ENCODE measurements at regions not wholly inside any gene's neighbourhood (a gene's known extent, or its start where the extent isn't known, plus 50 kb on each side); places are given as distances from the start of the nearest gene placed in this dataset.

DNA sequence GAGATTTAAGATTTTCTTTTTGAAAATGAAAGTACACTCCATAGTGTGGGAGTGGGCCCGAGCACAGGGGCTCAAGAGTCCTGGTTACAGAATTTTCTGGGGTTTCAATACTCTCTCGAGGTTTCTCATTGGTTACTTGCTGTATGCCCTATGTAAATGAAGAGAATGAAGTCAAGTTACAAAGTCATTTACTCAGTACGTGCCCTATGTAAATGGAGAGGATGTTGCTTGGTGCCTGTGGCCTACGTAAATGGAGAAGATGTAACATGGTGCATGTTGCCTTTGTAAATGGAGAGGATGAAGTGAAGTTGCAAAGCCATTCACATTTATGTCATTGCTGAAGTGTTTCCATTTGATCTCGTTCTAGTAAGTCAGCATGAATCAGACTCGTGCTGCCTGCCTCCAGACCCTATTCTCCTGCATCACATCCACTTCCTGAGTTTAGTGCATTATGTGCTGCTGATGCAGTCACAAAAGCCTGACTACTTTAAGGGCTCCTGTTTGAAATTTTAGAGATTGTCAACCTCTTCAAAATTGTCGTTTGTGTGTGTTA is 302.0 kb downstream of the ZBBX start:
- no peaks in the 10 kb centered on the region for H3K36me3 ChIP-seq
- no peaks in the 10 kb centered on the region for H3K27me3 ChIP-seq (replicated peaks; ENCODE audit: insufficient read depth)
- TF ChIP-seq, protein P1, sequence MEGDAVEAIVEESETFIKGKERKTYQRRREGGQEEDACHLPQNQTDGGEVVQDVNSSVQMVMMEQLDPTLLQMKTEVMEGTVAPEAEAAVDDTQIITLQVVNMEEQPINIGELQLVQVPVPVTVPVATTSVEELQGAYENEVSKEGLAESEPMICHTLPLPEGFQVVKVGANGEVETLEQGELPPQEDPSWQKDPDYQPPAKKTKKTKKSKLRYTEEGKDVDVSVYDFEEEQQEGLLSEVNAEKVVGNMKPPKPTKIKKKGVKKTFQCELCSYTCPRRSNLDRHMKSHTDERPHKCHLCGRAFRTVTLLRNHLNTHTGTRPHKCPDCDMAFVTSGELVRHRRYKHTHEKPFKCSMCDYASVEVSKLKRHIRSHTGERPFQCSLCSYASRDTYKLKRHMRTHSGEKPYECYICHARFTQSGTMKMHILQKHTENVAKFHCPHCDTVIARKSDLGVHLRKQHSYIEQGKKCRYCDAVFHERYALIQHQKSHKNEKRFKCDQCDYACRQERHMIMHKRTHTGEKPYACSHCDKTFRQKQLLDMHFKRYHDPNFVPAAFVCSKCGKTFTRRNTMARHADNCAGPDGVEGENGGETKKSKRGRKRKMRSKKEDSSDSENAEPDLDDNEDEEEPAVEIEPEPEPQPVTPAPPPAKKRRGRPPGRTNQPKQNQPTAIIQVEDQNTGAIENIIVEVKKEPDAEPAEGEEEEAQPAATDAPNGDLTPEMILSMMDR (IDR thresholded peaks at IDR 0.05): no peak
- TF ChIP-seq POLR2AphosphoS5 (IDR thresholded peaks at IDR 0.05): no peak
- TF ChIP-seq POLR2A (IDR thresholded peaks at IDR 0.05): no peak
- 84% methylated on average over 7 of the region's 7 CpGs for WGBS
- no peak for DNase-seq (ENCODE audit: low spot score)
- H3K4me1 ChIP-seq (replicated peaks): no peaks in the 10 kb centered on the region
- H3K9me3 ChIP-seq: no peaks in the 10 kb centered on the region
- no peak overlapping the region for H3K4me3 ChIP-seq
- intact Hi-C loops (cut with DNase I): no loop called here
- H3K27ac ChIP-seq: no peak overlapping the region

DNA sequence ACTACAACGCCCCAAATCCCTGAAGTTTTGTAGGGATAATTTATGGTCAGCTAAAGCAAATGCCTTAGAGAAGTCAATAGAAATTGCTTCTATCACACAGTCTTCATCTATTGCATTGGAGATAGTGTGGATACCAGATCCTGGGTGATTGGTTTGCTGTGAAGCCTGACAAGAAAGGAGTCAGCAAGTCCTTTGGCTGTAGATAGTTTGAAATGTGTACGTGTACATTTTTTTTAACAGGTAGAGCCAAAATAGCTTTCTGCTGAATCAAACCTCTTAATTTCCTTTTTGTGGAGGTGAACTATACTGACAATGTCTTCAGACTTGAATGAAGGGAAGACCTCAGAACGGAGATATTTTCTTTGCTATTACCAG is 312.3 kb downstream of the ZBBX start:
- H3K9me3 ChIP-seq: no peaks in the 10 kb centered on the region
- TF ChIP-seq, protein P1 (IDR thresholded peaks at IDR 0.05): no peak
- TF ChIP-seq POLR2AphosphoS5 (IDR thresholded peaks at IDR 0.05) (no peak), POLR2A (IDR thresholded peaks at IDR 0.05) (no peak)
- DNase-seq (ENCODE audit: low spot score): no peak
- H3K27me3 ChIP-seq (replicated peaks; ENCODE audit: insufficient read depth): no peaks in the 10 kb centered on the region
- H3K27ac ChIP-seq: no peak overlapping the region
- H3K36me3 ChIP-seq: no peaks in the 10 kb centered on the region
- 28% methylated on average over 3 of the region's 3 CpGs for WGBS
- H3K4me3 ChIP-seq: no peak overlapping the region
- intact Hi-C loops (cut with DNase I): no loop called here
- no peaks in the 10 kb centered on the region for H3K4me1 ChIP-seq (replicated peaks)

DNA sequence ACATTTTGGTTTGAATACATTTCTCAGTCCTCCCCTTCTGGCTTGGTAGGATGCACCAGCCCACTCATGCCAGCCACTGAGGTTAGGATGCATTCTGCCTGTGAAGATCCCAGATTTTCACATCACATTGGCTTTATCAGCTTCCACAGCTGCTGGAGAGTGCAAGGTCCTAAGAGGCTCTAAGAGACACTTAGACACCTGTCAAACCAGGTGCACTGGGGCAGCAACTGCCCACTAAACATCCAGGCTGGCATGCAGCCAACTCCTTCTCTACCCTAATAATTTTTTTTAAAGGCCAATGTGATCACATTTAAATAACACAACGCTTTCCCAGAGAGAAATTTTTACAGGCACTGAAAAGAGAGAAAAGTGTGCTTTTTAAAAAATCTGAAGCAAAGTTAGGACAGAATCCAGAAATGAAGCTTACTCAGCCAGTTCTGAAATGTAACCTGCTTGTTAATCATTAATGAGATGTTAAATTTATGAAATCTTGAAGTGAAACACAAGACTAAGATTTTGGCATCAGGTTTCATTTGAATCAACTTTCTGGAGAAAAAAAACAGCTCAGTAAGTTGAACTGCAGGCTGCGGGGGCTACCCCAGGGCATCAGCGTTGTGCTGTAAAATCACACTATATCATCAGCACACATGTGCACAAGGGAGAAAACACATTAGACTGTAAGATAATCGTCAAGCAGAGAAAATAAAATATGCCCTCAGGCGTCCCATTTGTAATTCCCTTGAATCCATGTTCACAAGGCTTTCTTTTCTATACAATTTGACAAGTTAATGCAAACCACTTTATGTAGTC is 312.9 kb downstream of the ZBBX start:
- DNase-seq (ENCODE audit: low spot score): no peak
- intact Hi-C loops (cut with DNase I): no loop called here
- H3K36me3 ChIP-seq: no peaks in the 10 kb centered on the region
- TF ChIP-seq POLR2AphosphoS5 (IDR thresholded peaks at IDR 0.05): no peak
- no peak for TF ChIP-seq POLR2A (IDR thresholded peaks at IDR 0.05)
- TF ChIP-seq, protein P1 (IDR thresholded peaks at IDR 0.05): no peak
- 14% methylated on average over 5 of the region's 5 CpGs for WGBS
- no peak overlapping the region for H3K4me3 ChIP-seq
- H3K27ac ChIP-seq: no peak overlapping the region
- H3K4me1 ChIP-seq (replicated peaks): no peaks in the 10 kb centered on the region
- H3K27me3 ChIP-seq (replicated peaks; ENCODE audit: insufficient read depth): no peaks in the 10 kb centered on the region
- H3K9me3 ChIP-seq: no peaks in the 10 kb centered on the region

DNA sequence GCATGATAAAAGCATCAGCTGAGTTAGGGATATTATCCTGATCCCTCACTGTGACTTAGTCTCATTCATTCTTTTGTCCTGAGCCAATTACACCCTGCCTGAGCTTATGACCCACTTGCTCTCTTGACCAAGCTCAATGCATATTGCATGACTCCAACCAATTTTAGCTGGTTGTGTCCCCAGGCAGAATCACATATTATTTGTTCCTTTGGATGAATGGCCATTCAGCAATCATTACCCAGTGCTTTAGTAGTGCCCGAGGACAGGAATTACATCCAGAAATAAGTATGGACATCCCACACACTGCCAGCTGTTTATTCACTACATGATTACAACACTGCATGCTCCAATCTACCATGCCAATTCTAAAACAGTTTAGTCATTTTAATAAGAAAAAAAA is 322.5 kb downstream of the ZBBX start:
- Histone ChIP-seq H3K27me3 (replicated peaks; ENCODE audit: insufficient read depth) (no peaks in the 10 kb centered on the region), H3K27ac (no peak overlapping the region), H3K36me3 (no peaks in the 10 kb centered on the region), H3K4me3 (no peak overlapping the region), H3K4me1 (replicated peaks) (no peaks in the 10 kb centered on the region), H3K9me3 (no peaks in the 10 kb centered on the region)
- TF ChIP-seq POLR2A (IDR thresholded peaks at IDR 0.05): no peak
- TF ChIP-seq POLR2AphosphoS5 (IDR thresholded peaks at IDR 0.05): no peak
- TF ChIP-seq, protein P1 (IDR thresholded peaks at IDR 0.05): no peak
- DNase-seq (ENCODE audit: low spot score): no peak
- intact Hi-C loops (cut with DNase I): no loop called here
- 89% methylated on average over 1 of the region's 1 CpG for WGBS

DNA sequence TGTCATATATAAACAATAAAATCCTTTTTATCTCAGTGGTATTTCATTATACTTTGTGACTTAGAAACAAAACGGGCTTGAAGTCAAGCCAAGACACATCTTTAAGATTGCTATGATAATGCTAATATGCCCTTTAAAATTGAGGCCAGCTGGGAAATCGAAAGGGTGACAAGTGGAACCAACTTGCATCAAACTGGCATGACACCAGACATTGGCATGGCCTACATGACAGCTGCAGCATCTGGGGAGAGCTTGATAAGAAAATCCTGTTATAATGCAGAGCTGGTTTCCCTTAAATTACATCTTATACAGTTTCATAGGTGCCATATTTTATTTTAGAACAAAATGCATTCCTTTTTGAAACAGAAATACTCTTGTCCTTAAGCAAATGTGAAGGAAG is 325.2 kb downstream of the ZBBX start:
- intact Hi-C loops (cut with DNase I): no loop called here
- 13% methylated on average over 2 of the region's 2 CpGs for WGBS
- no peak overlapping the region for H3K27ac ChIP-seq
- DNase-seq (ENCODE audit: low spot score): no peak
- no peak overlapping the region for H3K4me3 ChIP-seq
- H3K27me3 ChIP-seq (replicated peaks; ENCODE audit: insufficient read depth): no peaks in the 10 kb centered on the region
- H3K36me3 ChIP-seq: no peaks in the 10 kb centered on the region
- no peaks in the 10 kb centered on the region for H3K9me3 ChIP-seq
- no peaks in the 10 kb centered on the region for H3K4me1 ChIP-seq (replicated peaks)
- TF ChIP-seq POLR2AphosphoS5 (IDR thresholded peaks at IDR 0.05) (no peak), POLR2A (IDR thresholded peaks at IDR 0.05) (no peak)
- TF ChIP-seq, protein P1 (IDR thresholded peaks at IDR 0.05): no peak

Data from prostate gland (tissue), 2 donors.